RWPE2 (cell line): ENCODE measurements at regions not wholly inside any gene's neighbourhood (a gene's known extent, or its start where the extent isn't known, plus 50 kb on each side); places are given as distances from the start of the nearest gene placed in this dataset.

Experiments used
- ATAC-seq: fragments of 200-7000 bp; cut with Tn5 transposase; 3 replicates; pipeline ENCODE4 v1.9.1; 2021; ENCODE audit warnings: low read depth
- DNase-seq: peaks from one replicate; pipeline ENCODE4 v3.0.0-alpha.2; 2020; ENCODE audit warnings: low spot score
- H3K27ac ChIP-seq: fragments of 450-650 bp; 2 replicates; pipeline ENCODE4 v1.5.1; 2017; ENCODE audit warnings: mild to moderate bottlenecking; ENCODE audit not compliant: poor library complexity, severe bottlenecking
- H3K27me3 ChIP-seq: fragments of 250-450 bp; sonication (Bioruptor Pico); 2 replicates; pipeline ENCODE4 v1.5.1; 2021; ENCODE audit warnings: mild to moderate bottlenecking, moderate library complexity; ENCODE audit not compliant: insufficient read depth, poor library complexity, severe bottlenecking
- H3K36me3 ChIP-seq: fragments of 250-450 bp; sonication (Bioruptor Pico); 2 replicates; pipeline ENCODE4 v1.5.1; 2020; ENCODE audit warnings: low read depth, mild to moderate bottlenecking, moderate library complexity
- H3K4me1 ChIP-seq: fragments of 250-450 bp; sonication (Bioruptor Pico); 2 replicates; pipeline ENCODE4 v1.5.1; 2021; ENCODE audit warnings: mild to moderate bottlenecking, moderate library complexity; ENCODE audit not compliant: insufficient read depth, poor library complexity, severe bottlenecking
- H3K4me3 ChIP-seq: fragments of 250-450 bp; sonication (Bioruptor Pico); 2 replicates; pipeline ENCODE4 v1.5.1; 2021; ENCODE audit warnings: mild to moderate bottlenecking, moderate library complexity; ENCODE audit not compliant: severe bottlenecking
- H3K9me3 ChIP-seq: fragments of 250-450 bp; sonication (Bioruptor Pico); 2 replicates; pipeline ENCODE4 v1.5.1; 2021; ENCODE audit warnings: mild to moderate bottlenecking, moderate library complexity; ENCODE audit not compliant: severe bottlenecking
- CTCF ChIP-seq: fragments of 450-650 bp; IDR thresholded peaks from one replicate; pipeline ENCODE4 v1.5.1; 2017; ENCODE audit warnings: mild to moderate bottlenecking, moderate library complexity; ENCODE audit not compliant: poor library complexity, severe bottlenecking

GRCh38 chr3:73207946-73208440 is 146.5 kb downstream of the EBLN2 start:
- H3K9me3 ChIP-seq = no peaks in the 10 kb centered on the region
- no peak overlapping the region for H3K4me3 ChIP-seq
- H3K4me1 ChIP-seq = no peaks in the 10 kb centered on the region
- no peak for DNase-seq
- no peak overlapping the region for H3K27ac ChIP-seq
- ATAC-seq = no peak
- no peak for TF ChIP-seq CTCF
- H3K36me3 ChIP-seq = no peaks in the 10 kb centered on the region
- H3K27me3 ChIP-seq = no peaks in the 10 kb centered on the region

GRCh38 chr3:73210759-73211158 is 149.3 kb downstream of the EBLN2 start:
- no peak for TF ChIP-seq CTCF
- Histone ChIP-seq H3K9me3 (no peaks in the 10 kb centered on the region), H3K4me1 (no peaks in the 10 kb centered on the region), H3K4me3 (no peak overlapping the region), H3K27ac (no peak overlapping the region), H3K27me3 (no peaks in the 10 kb centered on the region), H3K36me3 (no peaks in the 10 kb centered on the region)
- no peak for DNase-seq
- ATAC-seq = no peak

GRCh38 chr3:73212683-73213082 is 151.2 kb downstream of the EBLN2 start:
- Histone ChIP-seq H3K27ac (no peak overlapping the region), H3K27me3 (no peaks in the 10 kb centered on the region), H3K4me3 (no peak overlapping the region), H3K36me3 (no peaks in the 10 kb centered on the region), H3K9me3 (no peaks in the 10 kb centered on the region), H3K4me1 (no peaks in the 10 kb centered on the region)
- no peak for ATAC-seq
- TF ChIP-seq CTCF = no peak
- DNase-seq = no peak

GRCh38 chr3:73213896-73214295 is 152.4 kb downstream of the EBLN2 start:
- Histone ChIP-seq H3K9me3 (no peaks in the 10 kb centered on the region), H3K4me1 (no peaks in the 10 kb centered on the region), H3K4me3 (no peak overlapping the region), H3K27me3 (no peaks in the 10 kb centered on the region), H3K27ac (no peak overlapping the region), H3K36me3 (no peaks in the 10 kb centered on the region)
- DNase-seq = no peak
- ATAC-seq = no peak
- TF ChIP-seq CTCF = no peak

GRCh38 chr3:73214846-73215245 is 153.4 kb downstream of the EBLN2 start:
- Histone ChIP-seq H3K36me3 (no peaks in the 10 kb centered on the region), H3K27me3 (no peaks in the 10 kb centered on the region), H3K4me1 (no peaks in the 10 kb centered on the region), H3K4me3 (no peak overlapping the region), H3K27ac (no peak overlapping the region), H3K9me3 (no peaks in the 10 kb centered on the region)
- no peak for TF ChIP-seq CTCF
- ATAC-seq = no peak
- no peak for DNase-seq
